Keratinocyte (primary cell): ENCODE measurements at regions not wholly inside any gene's neighbourhood (a gene's known extent, or its start where the extent isn't known, plus 50 kb on each side); places are given as distances from the start of the nearest gene placed in this dataset.
A peak's percentile ranks its signal among the peaks of the same experiment; 100 is the strongest.

Source experiments
- DNase-seq: peaks from one replicate; pipeline ENCODE4 v3.0.0-alpha.2; 2011; ENCODE audit warnings: low read depth, missing footprints, low spot score
- FAIRE-seq: peaks from 2 replicates; lab custom pipeline; 2011; peaks lifted over from hg19 to GRCh38; lab: Jason Lieb, UNC
- H2AFZ ChIP-seq: 2 replicates; pipeline ENCODE4 v1.6.0; 2012; ENCODE audit warnings: low read length, control low read depth, inconsistent platforms; ENCODE audit not compliant: control insufficient read depth
- H3K27ac ChIP-seq: 2 replicates; pipeline ENCODE4 v1.5.1; 2011; ENCODE audit warnings: low read length; ENCODE audit not compliant: control insufficient read depth, insufficient read depth
- H3K27me3 ChIP-seq: 3 replicates; pipeline ENCODE4 v1.6.0; 2011; ENCODE audit warnings: low read length; ENCODE audit not compliant: control insufficient read depth, insufficient read depth; ENCODE audit errors: extremely low read depth
- H3K36me3 ChIP-seq, 2 experiments: 2 replicates in 1 of 2; 3 replicates in 1 of 2; pipeline ENCODE4 v1.5.1; 2011; ENCODE audit warnings: low read length in 2 of 2, mild to moderate bottlenecking in 1 of 2; ENCODE audit not compliant: control insufficient read depth in 2 of 2, insufficient read depth in 2 of 2; ENCODE audit errors: extremely low read depth in 1 of 2
- H3K4me1 ChIP-seq: 3 replicates; pipeline ENCODE4 v1.5.1; 2011; ENCODE audit warnings: low read length; ENCODE audit not compliant: control insufficient read depth, insufficient read depth; ENCODE audit errors: extremely low read depth
- H3K4me2 ChIP-seq: 3 replicates; pipeline ENCODE4 v1.6.0; 2011; ENCODE audit warnings: low read depth, low read length; ENCODE audit not compliant: control insufficient read depth, insufficient read depth; ENCODE audit errors: extremely low read depth
- H3K4me3 ChIP-seq, 3 experiments: fragments of 200-600 bp in 1 of 3; sonication (generic) in 1 of 3; 2 replicates in 2 of 3; 3 replicates in 1 of 3; pipeline ENCODE4 v1.5.1; 2011 to 2016; ENCODE audit warnings: low read length in 3 of 3, mild to moderate bottlenecking in 3 of 3, control low read depth in 2 of 3, inconsistent platforms in 1 of 3, low read depth in 1 of 3, mixed read lengths in 1 of 3, mixed run types in 1 of 3, moderate library complexity in 1 of 3; ENCODE audit not compliant: control insufficient read depth in 2 of 3, insufficient read depth in 2 of 3; ENCODE audit errors: extremely low read depth in 1 of 3
- H3K79me2 ChIP-seq: 2 replicates; pipeline ENCODE4 v1.6.0; 2012; ENCODE audit warnings: low read length; ENCODE audit not compliant: control insufficient read depth, insufficient read depth
- H3K9ac ChIP-seq: 3 replicates; pipeline ENCODE4 v1.6.0; 2011; ENCODE audit warnings: low read length; ENCODE audit not compliant: control insufficient read depth, insufficient read depth; ENCODE audit errors: extremely low read depth
- H3K9me1 ChIP-seq: 3 replicates; pipeline ENCODE4 v1.6.0; 2011; ENCODE audit warnings: low read length; ENCODE audit not compliant: control insufficient read depth, insufficient read depth; ENCODE audit errors: extremely low read depth
- H3K9me3 ChIP-seq: 2 replicates; pipeline ENCODE4 v1.5.1; 2012; ENCODE audit warnings: low read depth, low read length; ENCODE audit not compliant: control insufficient read depth
- H4K20me1 ChIP-seq: 3 replicates; pipeline ENCODE4 v1.6.0; 2011; ENCODE audit warnings: low read length; ENCODE audit not compliant: control insufficient read depth, insufficient read depth; ENCODE audit errors: extremely low read depth
- EZH2 ChIP-seq: IDR thresholded peaks from one replicate; pipeline ENCODE4 v1.6.1; 2012; ENCODE audit warnings: inconsistent platforms, mild to moderate bottlenecking, low read length, moderate library complexity
- dilution Hi-C: fragments of 300-500 bp; cut with MboI; formaldehyde crosslinking; loops from one replicate; pipeline ENCODE4 v1.7.0; 2020; ENCODE audit warnings: low sequenced_read_pairs; ENCODE audit not compliant: extremely low pct_ligation_motif_present
- TF ChIP-seq, protein P1 (sequence below), 3 experiments: IDR thresholded peaks in 1 of 3; conservative IDR thresholded peaks in 1 of 3; optimal IDR thresholded peaks in 1 of 3; 2 replicates in 2 of 3; 3 replicates in 1 of 3; pipeline versions ENCODE3 to v1.5.1; 2011; ENCODE audit warnings: low read length in 3 of 3, mild to moderate bottlenecking in 3 of 3, moderate library complexity in 2 of 3, control low read depth in 1 of 3, inconsistent platforms in 1 of 3; ENCODE audit not compliant: insufficient read depth in 2 of 3; ENCODE audit errors: extremely low read depth in 1 of 3

DNA sequence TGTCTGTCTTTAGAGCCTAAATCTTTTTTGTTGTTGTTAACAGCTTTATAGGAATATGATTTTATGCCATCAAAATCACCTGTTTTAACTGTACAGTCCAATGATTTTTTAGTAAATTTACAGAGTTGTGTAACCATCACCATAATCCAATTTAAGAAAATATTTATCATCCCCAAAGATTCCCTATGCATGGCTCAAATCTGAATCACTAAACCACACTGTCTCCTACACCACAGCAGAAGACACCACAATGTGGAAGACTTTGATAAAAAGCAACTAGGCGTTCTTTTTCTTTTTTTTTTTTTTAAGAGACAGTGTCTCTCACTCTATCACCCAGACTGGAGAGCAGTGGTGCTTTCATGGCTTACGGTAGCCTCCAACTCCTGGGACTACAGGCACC is 99.6 kb downstream of the TXNL1 start:
- no peaks in the 10 kb centered on the region for H4K20me1 ChIP-seq
- no peaks in the 10 kb centered on the region for H3K9me1 ChIP-seq
- H3K27ac ChIP-seq, result no peak overlapping the region
- H3K9me3 ChIP-seq, result no peaks in the 10 kb centered on the region
- no peaks in the 10 kb centered on the region for H3K27me3 ChIP-seq
- H3K4me3 ChIP-seq, result no peak overlapping the region
- H3K4me2 ChIP-seq, result no peak overlapping the region
- H3K36me3 ChIP-seq, result no peaks in the 10 kb centered on the region
- no peaks in the 10 kb centered on the region for H3K4me1 ChIP-seq
- dilution Hi-C loops, result no loop called here
- FAIRE-seq, result no peak
- H3K79me2 ChIP-seq, result no peaks in the 10 kb centered on the region
- TF ChIP-seq, protein P1, sequence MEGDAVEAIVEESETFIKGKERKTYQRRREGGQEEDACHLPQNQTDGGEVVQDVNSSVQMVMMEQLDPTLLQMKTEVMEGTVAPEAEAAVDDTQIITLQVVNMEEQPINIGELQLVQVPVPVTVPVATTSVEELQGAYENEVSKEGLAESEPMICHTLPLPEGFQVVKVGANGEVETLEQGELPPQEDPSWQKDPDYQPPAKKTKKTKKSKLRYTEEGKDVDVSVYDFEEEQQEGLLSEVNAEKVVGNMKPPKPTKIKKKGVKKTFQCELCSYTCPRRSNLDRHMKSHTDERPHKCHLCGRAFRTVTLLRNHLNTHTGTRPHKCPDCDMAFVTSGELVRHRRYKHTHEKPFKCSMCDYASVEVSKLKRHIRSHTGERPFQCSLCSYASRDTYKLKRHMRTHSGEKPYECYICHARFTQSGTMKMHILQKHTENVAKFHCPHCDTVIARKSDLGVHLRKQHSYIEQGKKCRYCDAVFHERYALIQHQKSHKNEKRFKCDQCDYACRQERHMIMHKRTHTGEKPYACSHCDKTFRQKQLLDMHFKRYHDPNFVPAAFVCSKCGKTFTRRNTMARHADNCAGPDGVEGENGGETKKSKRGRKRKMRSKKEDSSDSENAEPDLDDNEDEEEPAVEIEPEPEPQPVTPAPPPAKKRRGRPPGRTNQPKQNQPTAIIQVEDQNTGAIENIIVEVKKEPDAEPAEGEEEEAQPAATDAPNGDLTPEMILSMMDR (optimal IDR thresholded peaks at IDR 0.05 in 1 of 3, IDR thresholded peaks at IDR 0.05 in 1 of 3, conservative IDR thresholded peaks at IDR 0.05 in 1 of 3; ENCODE audit: extremely low read depth in 1 of 3, insufficient read depth in 2 of 3, low read length in 3 of 3), result no peak
- TF ChIP-seq EZH2, result no peak
- H3K9ac ChIP-seq, result no peak overlapping the region
- no peak overlapping the region for H2AFZ ChIP-seq
- DNase-seq, result no peak

DNA sequence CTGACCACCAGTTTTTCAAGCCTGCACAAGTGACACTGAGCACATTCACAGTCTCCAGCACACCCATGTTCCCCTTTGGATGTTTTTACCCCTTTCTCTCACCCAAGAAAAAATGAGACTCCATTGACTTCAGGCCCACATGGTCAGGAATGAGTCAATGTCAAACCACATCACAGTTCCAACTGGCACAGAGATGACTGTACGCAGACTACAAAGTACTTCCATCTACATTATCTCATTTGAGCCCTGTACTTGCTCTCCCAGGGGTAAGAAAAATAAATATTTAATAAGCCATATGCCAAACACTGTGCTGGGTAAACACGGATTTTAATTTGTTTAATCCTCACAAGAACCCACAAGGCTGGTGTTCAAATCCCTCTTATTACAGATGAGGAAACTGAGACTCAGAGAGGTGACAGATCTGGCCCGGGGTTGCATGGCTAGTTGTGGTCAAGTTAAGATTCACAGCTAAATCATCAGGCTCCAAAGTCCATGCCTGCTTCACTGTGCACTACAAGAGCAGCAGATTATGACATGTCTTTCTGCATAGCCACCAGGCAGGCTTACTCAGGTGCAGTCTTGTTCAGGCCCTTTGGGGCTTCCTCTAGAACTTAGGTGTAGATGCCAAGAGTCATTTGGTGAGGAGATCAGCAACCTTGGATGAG is 106.1 kb downstream of the TXNL1 start:
- no peaks in the 10 kb centered on the region for H3K9me3 ChIP-seq
- H4K20me1 ChIP-seq, result no peaks in the 10 kb centered on the region
- dilution Hi-C loops, result no loop called here
- H3K4me2 ChIP-seq, result no peak overlapping the region
- H3K9me1 ChIP-seq, result no peaks in the 10 kb centered on the region
- H3K79me2 ChIP-seq, result no peaks in the 10 kb centered on the region
- TF ChIP-seq EZH2, result no peak
- TF ChIP-seq, protein P1 (optimal IDR thresholded peaks at IDR 0.05 in 1 of 3, IDR thresholded peaks at IDR 0.05 in 1 of 3, conservative IDR thresholded peaks at IDR 0.05 in 1 of 3; ENCODE audit: extremely low read depth in 1 of 3, insufficient read depth in 2 of 3, low read length in 3 of 3), result no peak
- no peak overlapping the region for H3K9ac ChIP-seq
- no peak overlapping the region for H2AFZ ChIP-seq
- H3K36me3 ChIP-seq, result no peaks in the 10 kb centered on the region
- no peak overlapping the region for H3K27ac ChIP-seq
- no peak overlapping the region for H3K4me3 ChIP-seq
- H3K27me3 ChIP-seq, result no peaks in the 10 kb centered on the region
- FAIRE-seq, result peak; percentile 58
- no peak for DNase-seq
- peaks cover 3% of the 10 kb centered on the region for H3K4me1 ChIP-seq
